ENCODE measurements at regions not wholly inside any gene's neighbourhood (a gene's known extent, or its start where the extent isn't known, plus 50 kb on each side); places are given as distances from the start of the nearest gene placed in this dataset.

DNA sequence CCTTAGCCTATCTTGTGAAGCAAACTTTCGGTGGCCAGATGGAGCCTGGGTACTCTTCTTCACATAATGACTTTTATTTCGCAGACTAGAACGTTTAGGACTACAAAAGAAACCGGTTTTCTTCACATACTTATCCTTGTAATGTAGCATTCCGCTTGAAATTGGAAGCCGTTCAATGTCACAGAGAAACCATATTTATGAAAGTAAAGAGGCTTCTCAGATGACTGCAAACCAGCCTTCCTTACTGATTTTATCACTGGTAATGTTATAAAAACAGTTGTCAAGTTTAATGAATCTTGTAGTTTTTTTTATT, 94.1 kb downstream of the PPIAL4G start:
- no peak for FAIRE-seq
- intact Hi-C loops (cut with micrococcal nuclease) (loop anchor here (2.0 kb wide), 1 partner anchor 54 kb away; no protein-coding TSS in a partner anchor), in situ Hi-C loops (cut with MboI) (no loop called here)
- Histone ChIP-seq H3K4me2 (ENCODE audit: insufficient read depth, low read length) (peak overlapping the region; percentile 73), H4K20me1 (replicated peaks; ENCODE audit: control insufficient read depth, insufficient read depth, low read length) (no peaks in the 10 kb centered on the region), H3K9me1 (ENCODE audit: control insufficient read depth, insufficient read depth, low read length) (no peaks in the 10 kb centered on the region), H3K36me3 (ENCODE audit: control insufficient read depth, insufficient read depth, low read length) (no peaks in the 10 kb centered on the region), H3K9me3 (replicated peaks; ENCODE audit: control insufficient read depth, insufficient read depth, low read depth, low read length) (no peaks in the 10 kb centered on the region), H3K27me3 (ENCODE audit: control insufficient read depth in 2 of 2, insufficient read depth in 2 of 2, low read length in 2 of 2) (no peaks in the 10 kb centered on the region), H3K4me3 (peak overlapping the region; percentile 42), H2AFZ (ENCODE audit: low read depth, low read length) (peak overlapping the region; percentile 93), H3K27ac (ENCODE audit: extremely low read depth, low read depth, low read length) (peak overlapping the region; percentile 97), H3K4me1 (replicated peaks in 1 of 2; ENCODE audit: control insufficient read depth in 2 of 2, insufficient read depth in 2 of 2, low read length in 2 of 2) (peaks cover 14 to 19% of the 10 kb centered on the region in 2 experiments; a peak in 4 of 5 replicates), H3K79me2 (ENCODE audit: control insufficient read depth, insufficient read depth, low read length) (no peaks in the 10 kb centered on the region), H3K9ac (ENCODE audit: insufficient read depth in 1 of 2, low read depth in 2 of 2, low read length in 2 of 2) (peak overlapping the region; percentile 87 to 95; a peak in 3 of 4 replicates)
- ChIA-PET POLR2A (interaction anchor here (1.0 to 2.6 kb wide), 6 partner anchors 12 to 134 kb away, joined by 3 to 20 read pairs (median 6); no protein-coding TSS in a partner anchor), CTCF (ENCODE audit: low intra/inter-chr PET ratio) (no interaction called here)
- ATAC-seq = no peak
- DNase-seq (ENCODE audit: extremely low read depth in 1 of 4, low spot score in 3 of 4) = no peak
- TSS peak; percentile 98 for BruUV-seq (replicated peaks)
- WGBS (ENCODE audit: insufficient coverage, low coverage, missing lambda C conversion rate) = 10% methylated on average over 6 of the region's 6 CpGs
- TF ChIP-seq MXI1 (IDR thresholded peaks at IDR 0.05; ENCODE audit: low read depth, low read length) = 0 out of 2 replicates have a peak, but pooled peaks have one; percentile 26
- 0 out of 2 replicates have a peak, but pooled peaks have one; percentile 21 for TF ChIP-seq FOXJ2 (tag; IDR thresholded peaks at IDR 0.05)
- TF ChIP-seq ELF1 (tag; IDR thresholded peaks at IDR 0.05) = 0 out of 2 replicates have a peak, but pooled peaks have one; percentile 7
- no peak for TF ChIP-seq SRSF1 (IDR thresholded peaks at IDR 0.05; ENCODE audit: low read depth, low read length)
- TF ChIP-seq, protein P1, sequence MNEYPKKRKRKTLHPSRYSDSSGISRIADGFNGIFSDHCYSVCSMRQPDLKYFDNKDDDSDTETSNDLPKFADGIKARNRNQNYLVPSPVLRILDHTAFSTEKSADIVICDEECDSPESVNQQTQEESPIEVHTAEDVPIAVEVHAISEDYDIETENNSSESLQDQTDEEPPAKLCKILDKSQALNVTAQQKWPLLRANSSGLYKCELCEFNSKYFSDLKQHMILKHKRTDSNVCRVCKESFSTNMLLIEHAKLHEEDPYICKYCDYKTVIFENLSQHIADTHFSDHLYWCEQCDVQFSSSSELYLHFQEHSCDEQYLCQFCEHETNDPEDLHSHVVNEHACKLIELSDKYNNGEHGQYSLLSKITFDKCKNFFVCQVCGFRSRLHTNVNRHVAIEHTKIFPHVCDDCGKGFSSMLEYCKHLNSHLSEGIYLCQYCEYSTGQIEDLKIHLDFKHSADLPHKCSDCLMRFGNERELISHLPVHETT (CRISPR knock-in tag; conservative IDR thresholded peaks at IDR 0.05 in 1 of 2, IDR thresholded peaks at IDR 0.05 in 1 of 2) = peak in 1 of 2 experiments; percentile 72; a peak in 1 of 4 replicates
- TF ChIP-seq STAG1 (CRISPR knock-in tag; IDR thresholded peaks at IDR 0.05; ENCODE audit: borderline replicate concordance) = no peak
- TF ChIP-seq, protein P2, sequence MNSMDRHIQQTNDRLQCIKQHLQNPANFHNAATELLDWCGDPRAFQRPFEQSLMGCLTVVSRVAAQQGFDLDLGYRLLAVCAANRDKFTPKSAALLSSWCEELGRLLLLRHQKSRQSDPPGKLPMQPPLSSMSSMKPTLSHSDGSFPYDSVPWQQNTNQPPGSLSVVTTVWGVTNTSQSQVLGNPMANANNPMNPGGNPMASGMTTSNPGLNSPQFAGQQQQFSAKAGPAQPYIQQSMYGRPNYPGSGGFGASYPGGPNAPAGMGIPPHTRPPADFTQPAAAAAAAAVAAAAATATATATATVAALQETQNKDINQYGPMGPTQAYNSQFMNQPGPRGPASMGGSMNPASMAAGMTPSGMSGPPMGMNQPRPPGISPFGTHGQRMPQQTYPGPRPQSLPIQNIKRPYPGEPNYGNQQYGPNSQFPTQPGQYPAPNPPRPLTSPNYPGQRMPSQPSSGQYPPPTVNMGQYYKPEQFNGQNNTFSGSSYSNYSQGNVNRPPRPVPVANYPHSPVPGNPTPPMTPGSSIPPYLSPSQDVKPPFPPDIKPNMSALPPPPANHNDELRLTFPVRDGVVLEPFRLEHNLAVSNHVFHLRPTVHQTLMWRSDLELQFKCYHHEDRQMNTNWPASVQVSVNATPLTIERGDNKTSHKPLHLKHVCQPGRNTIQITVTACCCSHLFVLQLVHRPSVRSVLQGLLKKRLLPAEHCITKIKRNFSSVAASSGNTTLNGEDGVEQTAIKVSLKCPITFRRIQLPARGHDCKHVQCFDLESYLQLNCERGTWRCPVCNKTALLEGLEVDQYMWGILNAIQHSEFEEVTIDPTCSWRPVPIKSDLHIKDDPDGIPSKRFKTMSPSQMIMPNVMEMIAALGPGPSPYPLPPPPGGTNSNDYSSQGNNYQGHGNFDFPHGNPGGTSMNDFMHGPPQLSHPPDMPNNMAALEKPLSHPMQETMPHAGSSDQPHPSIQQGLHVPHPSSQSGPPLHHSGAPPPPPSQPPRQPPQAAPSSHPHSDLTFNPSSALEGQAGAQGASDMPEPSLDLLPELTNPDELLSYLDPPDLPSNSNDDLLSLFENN (IDR thresholded peaks at IDR 0.05; ENCODE audit: low read depth in 2 of 2, low read length in 2 of 2) = no peak
- TF ChIP-seq, protein P3, sequence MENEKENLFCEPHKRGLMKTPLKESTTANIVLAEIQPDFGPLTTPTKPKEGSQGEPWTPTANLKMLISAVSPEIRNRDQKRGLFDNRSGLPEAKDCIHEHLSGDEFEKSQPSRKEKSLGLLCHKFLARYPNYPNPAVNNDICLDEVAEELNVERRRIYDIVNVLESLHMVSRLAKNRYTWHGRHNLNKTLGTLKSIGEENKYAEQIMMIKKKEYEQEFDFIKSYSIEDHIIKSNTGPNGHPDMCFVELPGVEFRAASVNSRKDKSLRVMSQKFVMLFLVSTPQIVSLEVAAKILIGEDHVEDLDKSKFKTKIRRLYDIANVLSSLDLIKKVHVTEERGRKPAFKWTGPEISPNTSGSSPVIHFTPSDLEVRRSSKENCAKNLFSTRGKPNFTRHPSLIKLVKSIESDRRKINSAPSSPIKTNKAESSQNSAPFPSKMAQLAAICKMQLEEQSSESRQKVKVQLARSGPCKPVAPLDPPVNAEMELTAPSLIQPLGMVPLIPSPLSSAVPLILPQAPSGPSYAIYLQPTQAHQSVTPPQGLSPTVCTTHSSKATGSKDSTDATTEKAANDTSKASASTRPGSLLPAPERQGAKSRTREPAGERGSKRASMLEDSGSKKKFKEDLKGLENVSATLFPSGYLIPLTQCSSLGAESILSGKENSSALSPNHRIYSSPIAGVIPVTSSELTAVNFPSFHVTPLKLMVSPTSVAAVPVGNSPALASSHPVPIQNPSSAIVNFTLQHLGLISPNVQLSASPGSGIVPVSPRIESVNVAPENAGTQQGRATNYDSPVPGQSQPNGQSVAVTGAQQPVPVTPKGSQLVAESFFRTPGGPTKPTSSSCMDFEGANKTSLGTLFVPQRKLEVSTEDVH (IDR thresholded peaks at IDR 0.05; ENCODE audit: low read depth, partially characterized antibody) = peak; percentile 22
- TF ChIP-seq SMAD1 (IDR thresholded peaks at IDR 0.05; ENCODE audit: low read depth, low read length, partially characterized antibody) = peak; percentile 88
- TF ChIP-seq THRAP3 (IDR thresholded peaks at IDR 0.05; ENCODE audit: borderline replicate concordance) = peak; percentile 76
- TF ChIP-seq, protein P4, sequence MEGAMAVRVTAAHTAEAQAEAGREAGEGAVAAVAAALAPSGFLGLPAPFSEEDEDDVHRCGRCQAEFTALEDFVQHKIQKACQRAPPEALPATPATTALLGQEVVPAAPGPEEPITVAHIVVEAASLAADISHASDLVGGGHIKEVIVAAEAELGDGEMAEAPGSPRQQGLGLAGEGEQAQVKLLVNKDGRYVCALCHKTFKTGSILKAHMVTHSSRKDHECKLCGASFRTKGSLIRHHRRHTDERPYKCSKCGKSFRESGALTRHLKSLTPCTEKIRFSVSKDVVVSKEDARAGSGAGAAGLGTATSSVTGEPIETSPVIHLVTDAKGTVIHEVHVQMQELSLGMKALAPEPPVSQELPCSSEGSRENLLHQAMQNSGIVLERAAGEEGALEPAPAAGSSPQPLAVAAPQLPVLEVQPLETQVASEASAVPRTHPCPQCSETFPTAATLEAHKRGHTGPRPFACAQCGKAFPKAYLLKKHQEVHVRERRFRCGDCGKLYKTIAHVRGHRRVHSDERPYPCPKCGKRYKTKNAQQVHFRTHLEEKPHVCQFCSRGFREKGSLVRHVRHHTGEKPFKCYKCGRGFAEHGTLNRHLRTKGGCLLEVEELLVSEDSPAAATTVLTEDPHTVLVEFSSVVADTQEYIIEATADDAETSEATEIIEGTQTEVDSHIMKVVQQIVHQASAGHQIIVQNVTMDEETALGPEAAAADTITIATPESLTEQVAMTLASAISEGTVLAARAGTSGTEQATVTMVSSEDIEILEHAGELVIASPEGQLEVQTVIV (CRISPR knock-in tag; IDR thresholded peaks at IDR 0.05; ENCODE audit: borderline replicate concordance) = no peak

Data from K562 (cell line).